A204.1 (cell line): ENCODE measurements at regions not wholly inside any gene's neighbourhood (a gene's known extent, or its start where the extent isn't known, plus 50 kb on each side); places are given as distances from the start of the nearest gene placed in this dataset.
"Not testable (repeated sequence)": the region's sequence is repeated elsewhere in the genome, so short reads cannot be mapped to it uniquely, and the experiment has no call there.

Experiments used
- FAIRE-seq: peaks from 2 replicates; lab custom pipeline; 2012; peaks lifted over from hg19 to GRCh38; lab: Jason Lieb, UNC

- no peak for FAIRE-seq
Observed at GRCh38 chr2:13611939-13612338, 895.2 kb downstream of the TRIB2 start.

GRCh38 chr2:13616059-13616458 lies 899.3 kb downstream of the TRIB2 start:
- no peak for FAIRE-seq

GRCh38 chr2:13616616-13617015 lies 899.9 kb downstream of the TRIB2 start:
- no peak for FAIRE-seq

- FAIRE-seq, result no peak
Observed at GRCh38 chr2:13628122-13628521, 911.4 kb downstream of the TRIB2 start.

GRCh38 chr2:13638181-13638580 lies 921.4 kb downstream of the TRIB2 start:
- no peak for FAIRE-seq

- FAIRE-seq, result no peak
Observed at GRCh38 chr2:13649918-13650317, 933.2 kb downstream of the TRIB2 start.

GRCh38 chr2:13650586-13651180 lies 933.9 kb downstream of the TRIB2 start:
- FAIRE-seq, result no peak

GRCh38 chr2:13651684-13652131 lies 935.0 kb downstream of the TRIB2 start:
- no peak for FAIRE-seq

- FAIRE-seq, result no peak
Observed at GRCh38 chr2:13652531-13653313, 936.0 kb downstream of the TRIB2 start.

GRCh38 chr2:13654416-13654815 lies 937.7 kb downstream of the TRIB2 start:
- no peak for FAIRE-seq

- FAIRE-seq, result no peak
Observed at GRCh38 chr2:13660231-13660630, 943.5 kb downstream of the TRIB2 start.

- FAIRE-seq, result no peak
Observed at GRCh38 chr2:13662055-13662454, 945.3 kb downstream of the TRIB2 start.

- no peak for FAIRE-seq
Observed at GRCh38 chr2:13666582-13667414, 950.1 kb downstream of the TRIB2 start.

GRCh38 chr2:13667415-13667757 lies 950.6 kb downstream of the TRIB2 start:
- FAIRE-seq, result no peak

- no peak for FAIRE-seq
Observed at GRCh38 chr2:13669607-13670006, 952.9 kb downstream of the TRIB2 start.

- not testable (repeated sequence) for FAIRE-seq
Observed at GRCh38 chr2:13673821-13674220, 957.1 kb downstream of the TRIB2 start.

- no peak for FAIRE-seq
Observed at GRCh38 chr2:13676269-13676668, 956.2 kb upstream of the LRATD1 start.

- no peak for FAIRE-seq
Observed at GRCh38 chr2:13681936-13682335, 950.6 kb upstream of the LRATD1 start.

- no peak for FAIRE-seq
Observed at GRCh38 chr2:13682540-13683272, 949.8 kb upstream of the LRATD1 start.

GRCh38 chr2:13686262-13686661 lies 946.3 kb upstream of the LRATD1 start:
- no peak for FAIRE-seq

- no peak for FAIRE-seq
Observed at GRCh38 chr2:13694673-13695072, 937.8 kb upstream of the LRATD1 start.

GRCh38 chr2:13696601-13697000 lies 935.9 kb upstream of the LRATD1 start:
- no peak for FAIRE-seq
